AG09319 (cell line): ENCODE measurements at regions not wholly inside any gene's neighbourhood (a gene's known extent, or its start where the extent isn't known, plus 50 kb on each side); places are given as distances from the start of the nearest gene placed in this dataset.

Source experiments
- DNase-seq: peaks from one replicate; pipeline ENCODE4 v3.0.0-alpha.2; 2010; ENCODE audit warnings: low read depth; ENCODE audit errors: extremely low read depth
- CTCF ChIP-seq: IDR thresholded peaks from 2 replicates; pipeline ENCODE4 v1.5.1; 2011; ENCODE audit warnings: low read depth, mild to moderate bottlenecking, inconsistent platforms, low read length, moderate library complexity

- no peak for DNase-seq
- no peak for TF ChIP-seq CTCF
Observed at GRCh38 chr6:140912686-140913085, 1220.0 kb upstream of the GJE1 start.

- no peak for DNase-seq
- no peak for TF ChIP-seq CTCF
Observed at GRCh38 chr6:140909625-140910024, 1223.1 kb upstream of the GJE1 start.

GRCh38 chr6:140909156-140909555 lies 1223.6 kb upstream of the GJE1 start:
- DNase-seq = peak; percentile 3
- no peak for TF ChIP-seq CTCF

GRCh38 chr6:140908505-140908904 lies 1224.2 kb upstream of the GJE1 start:
- no peak for TF ChIP-seq CTCF
- DNase-seq = no peak

GRCh38 chr6:140907235-140907634 lies 1225.5 kb upstream of the GJE1 start:
- no peak for DNase-seq
- TF ChIP-seq CTCF = no peak

GRCh38 chr6:140905724-140906123 lies 1227.0 kb upstream of the GJE1 start:
- TF ChIP-seq CTCF = no peak
- DNase-seq = no peak

- no peak for DNase-seq
- TF ChIP-seq CTCF = no peak
Observed at GRCh38 chr6:140905050-140905449, 1227.7 kb upstream of the GJE1 start.
